Fibroblast of lung (primary cell): ENCODE measurements at regions not wholly inside any gene's neighbourhood (a gene's known extent, or its start where the extent isn't known, plus 50 kb on each side); places are given as distances from the start of the nearest gene placed in this dataset.

Experiments
- DNase-seq, 2 donors: peaks; one replicate each; pipeline versions ENCODE4 v3.0.0 to v3.0.0-alpha.2; 2010; ENCODE audit warnings: low read depth in 2 of 2
- H2AFZ ChIP-seq: 2 replicates; pipeline ENCODE4 v1.5.1; 2012; ENCODE audit warnings: low read length, control low read depth, inconsistent platforms
- H3K27ac ChIP-seq: 2 replicates; pipeline ENCODE4 v1.5.1; 2011; ENCODE audit warnings: low read length, control low read depth; ENCODE audit not compliant: insufficient read depth
- H3K27me3 ChIP-seq: 2 replicates; pipeline ENCODE4 v1.5.1; 2011; ENCODE audit warnings: mild to moderate bottlenecking, low read length; ENCODE audit not compliant: control insufficient read depth, insufficient read depth
- H3K36me3 ChIP-seq: 2 replicates; pipeline ENCODE4 v1.5.1; 2011; ENCODE audit warnings: low read length; ENCODE audit not compliant: control insufficient read depth, insufficient read depth
- H3K4me1 ChIP-seq: 2 replicates; pipeline ENCODE4 v1.5.1; 2011; ENCODE audit warnings: low read length; ENCODE audit not compliant: control insufficient read depth, insufficient read depth; ENCODE audit errors: extremely low read depth
- H3K4me2 ChIP-seq: 2 replicates; pipeline ENCODE4 v1.5.1; 2011; ENCODE audit warnings: low read length, control low read depth; ENCODE audit not compliant: insufficient read depth; ENCODE audit errors: extremely low read depth
- H3K4me3 ChIP-seq, 4 experiments: fragments of 200-600 bp in 1 of 4; sonication (generic) in 1 of 4; replicated peaks in 1 of 4; 2 replicates each; pipeline ENCODE4 v1.5.1; 2011 to 2016; ENCODE audit warnings: low read length in 4 of 4, low read depth in 3 of 4, mild to moderate bottlenecking in 3 of 4, control low read depth in 2 of 4, inconsistent platforms in 1 of 4, mixed read lengths in 1 of 4; ENCODE audit not compliant: insufficient read depth in 1 of 4; ENCODE audit errors: control extremely low read depth in 1 of 4
- H3K79me2 ChIP-seq: 2 replicates; pipeline ENCODE4 v1.5.1; 2012; ENCODE audit warnings: mild to moderate bottlenecking, low read length, inconsistent platforms; ENCODE audit not compliant: control insufficient read depth, insufficient read depth
- H3K9ac ChIP-seq: 2 replicates; pipeline ENCODE4 v1.5.1; 2011; ENCODE audit warnings: mild to moderate bottlenecking, low read length, control low read depth; ENCODE audit not compliant: insufficient read depth
- H3K9me3 ChIP-seq: 2 replicates; pipeline ENCODE4 v1.5.1; 2012; ENCODE audit warnings: low read depth, low read length; ENCODE audit not compliant: control insufficient read depth, insufficient read depth
- H4K20me1 ChIP-seq: 2 replicates; pipeline ENCODE4 v1.5.1; 2011; ENCODE audit warnings: low read length; ENCODE audit not compliant: control insufficient read depth, insufficient read depth; ENCODE audit errors: extremely low read depth
- EZH2 ChIP-seq: IDR thresholded peaks from 2 replicates; pipeline ENCODE4 v1.5.1; 2012; ENCODE audit warnings: low read length, control low read depth, mild to moderate bottlenecking; ENCODE audit errors: missing control alignments
- TF ChIP-seq, protein P1 (sequence below), 2 donors: IDR thresholded peaks in 1 of 2; conservative IDR thresholded peaks in 1 of 2; 1 replicate in 1 of 2; 2 replicates in 1 of 2; pipeline ENCODE4 v1.5.1; 2011 to 2012; ENCODE audit warnings: low read length in 2 of 2, control low read depth in 1 of 2, inconsistent platforms in 1 of 2, low read depth in 1 of 2, mild to moderate bottlenecking in 1 of 2

- no peak overlapping the region for H3K4me3 ChIP-seq
- H3K27ac ChIP-seq, result no peak overlapping the region
- H4K20me1 ChIP-seq, result no peaks in the 10 kb centered on the region
- no peaks in the 10 kb centered on the region for H3K36me3 ChIP-seq
- no peak for DNase-seq
- no peak overlapping the region for H2AFZ ChIP-seq
- no peaks in the 10 kb centered on the region for H3K9me3 ChIP-seq
- H3K4me2 ChIP-seq, result no peak overlapping the region
- H3K27me3 ChIP-seq, result no peaks in the 10 kb centered on the region
- H3K79me2 ChIP-seq, result no peaks in the 10 kb centered on the region
- H3K4me1 ChIP-seq, result no peaks in the 10 kb centered on the region
- TF ChIP-seq, protein P1, sequence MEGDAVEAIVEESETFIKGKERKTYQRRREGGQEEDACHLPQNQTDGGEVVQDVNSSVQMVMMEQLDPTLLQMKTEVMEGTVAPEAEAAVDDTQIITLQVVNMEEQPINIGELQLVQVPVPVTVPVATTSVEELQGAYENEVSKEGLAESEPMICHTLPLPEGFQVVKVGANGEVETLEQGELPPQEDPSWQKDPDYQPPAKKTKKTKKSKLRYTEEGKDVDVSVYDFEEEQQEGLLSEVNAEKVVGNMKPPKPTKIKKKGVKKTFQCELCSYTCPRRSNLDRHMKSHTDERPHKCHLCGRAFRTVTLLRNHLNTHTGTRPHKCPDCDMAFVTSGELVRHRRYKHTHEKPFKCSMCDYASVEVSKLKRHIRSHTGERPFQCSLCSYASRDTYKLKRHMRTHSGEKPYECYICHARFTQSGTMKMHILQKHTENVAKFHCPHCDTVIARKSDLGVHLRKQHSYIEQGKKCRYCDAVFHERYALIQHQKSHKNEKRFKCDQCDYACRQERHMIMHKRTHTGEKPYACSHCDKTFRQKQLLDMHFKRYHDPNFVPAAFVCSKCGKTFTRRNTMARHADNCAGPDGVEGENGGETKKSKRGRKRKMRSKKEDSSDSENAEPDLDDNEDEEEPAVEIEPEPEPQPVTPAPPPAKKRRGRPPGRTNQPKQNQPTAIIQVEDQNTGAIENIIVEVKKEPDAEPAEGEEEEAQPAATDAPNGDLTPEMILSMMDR (conservative IDR thresholded peaks at IDR 0.05 in 1 of 2, IDR thresholded peaks at IDR 0.05 in 1 of 2; ENCODE audit: low read depth in 1 of 2, low read length in 2 of 2), result no peak
- no peak for TF ChIP-seq EZH2
- no peak overlapping the region for H3K9ac ChIP-seq
Observed at GRCh38 chr9:89803403-89803802, 198.6 kb downstream of the GADD45G start.

DNA sequence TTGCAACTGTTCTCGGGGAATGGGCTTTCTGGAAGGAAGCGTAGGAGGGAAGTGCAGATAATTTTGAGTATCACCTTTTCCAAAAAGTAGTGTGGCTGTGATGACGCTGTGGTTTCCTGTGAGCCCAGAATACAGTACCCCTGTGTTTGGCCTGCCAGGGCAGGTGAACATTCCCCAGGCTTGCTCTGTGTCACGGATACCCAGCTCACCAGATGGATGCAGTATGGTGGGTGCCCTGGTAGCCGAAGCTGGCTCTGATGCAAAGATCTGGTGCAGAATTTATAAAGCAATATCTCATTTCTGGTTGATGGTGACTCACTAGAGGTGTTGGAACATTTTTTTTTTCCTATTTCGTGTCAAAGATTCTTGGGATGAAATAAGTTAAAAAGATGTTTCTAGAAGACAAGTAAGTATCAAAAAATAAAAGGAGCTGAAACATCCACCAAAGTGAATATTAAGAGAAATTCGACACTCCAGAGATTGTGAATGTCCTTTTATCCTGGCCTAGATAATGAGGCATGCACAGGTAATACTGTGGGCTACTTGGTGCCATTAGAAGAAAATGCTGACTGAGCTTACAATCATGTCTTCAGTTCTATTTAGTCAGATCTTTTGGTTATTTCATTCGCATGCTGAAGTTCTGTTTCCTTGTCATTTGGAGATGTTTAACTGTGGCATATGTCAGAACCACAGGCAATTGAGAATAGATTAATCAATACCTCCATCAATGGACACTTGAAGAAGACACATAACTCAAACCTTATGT lies 200.1 kb downstream of the GADD45G start:
- Histone ChIP-seq H4K20me1 (no peaks in the 10 kb centered on the region), H3K9me3 (no peaks in the 10 kb centered on the region), H3K27ac (no peak overlapping the region), H3K79me2 (no peaks in the 10 kb centered on the region), H3K4me1 (no peaks in the 10 kb centered on the region), H3K4me2 (no peak overlapping the region), H3K36me3 (no peaks in the 10 kb centered on the region), H2AFZ (no peak overlapping the region), H3K27me3 (no peaks in the 10 kb centered on the region), H3K4me3 (no peak overlapping the region), H3K9ac (no peak overlapping the region)
- DNase-seq, result no peak
- no peak for TF ChIP-seq EZH2
- TF ChIP-seq, protein P1 (conservative IDR thresholded peaks at IDR 0.05 in 1 of 2, IDR thresholded peaks at IDR 0.05 in 1 of 2; ENCODE audit: low read depth in 1 of 2, low read length in 2 of 2), result no peak

DNA sequence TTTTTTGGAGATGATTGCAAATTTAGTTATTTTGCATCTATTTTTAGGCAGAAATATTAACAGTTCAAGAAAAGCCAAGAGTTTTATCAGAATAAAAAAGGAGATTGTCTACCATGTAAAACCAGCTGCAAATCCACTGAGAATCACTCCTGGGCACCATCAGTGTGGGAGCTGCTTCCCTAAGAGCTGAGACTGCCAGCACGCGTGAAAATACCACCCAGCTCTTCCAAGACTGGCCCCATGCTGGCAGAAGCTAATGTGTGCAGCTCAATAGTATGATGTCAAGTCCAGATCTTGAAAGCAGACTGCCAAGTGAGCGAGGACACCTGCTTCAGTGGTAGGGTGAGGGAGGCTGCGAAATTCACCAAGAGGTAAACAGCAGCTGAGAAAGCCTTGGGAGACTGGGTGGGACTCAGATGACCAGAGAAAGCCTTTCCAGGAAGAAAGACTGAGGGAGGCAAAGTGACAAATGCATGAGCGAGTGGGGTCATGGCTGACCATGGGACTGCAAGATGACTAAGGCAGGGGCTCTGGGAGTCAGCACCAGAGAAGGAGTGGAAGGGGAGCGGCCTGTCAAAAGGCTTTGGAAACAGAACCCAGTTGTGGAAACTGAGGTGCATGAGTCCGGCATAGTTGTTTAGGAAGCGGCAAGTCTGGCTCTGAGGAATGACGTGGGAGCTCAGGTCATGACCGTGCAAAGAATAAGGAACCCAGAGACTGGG lies 200.9 kb downstream of the GADD45G start:
- H3K27me3 ChIP-seq, result no peaks in the 10 kb centered on the region
- no peaks in the 10 kb centered on the region for H3K9me3 ChIP-seq
- no peaks in the 10 kb centered on the region for H3K79me2 ChIP-seq
- no peaks in the 10 kb centered on the region for H4K20me1 ChIP-seq
- H3K4me3 ChIP-seq, result no peak overlapping the region
- H2AFZ ChIP-seq, result no peak overlapping the region
- no peak overlapping the region for H3K27ac ChIP-seq
- H3K4me2 ChIP-seq, result no peak overlapping the region
- DNase-seq, result peak in 1 of 2 donors; percentile 11
- H3K36me3 ChIP-seq, result no peaks in the 10 kb centered on the region
- TF ChIP-seq EZH2, result no peak
- TF ChIP-seq, protein P1 (conservative IDR thresholded peaks at IDR 0.05 in 1 of 2, IDR thresholded peaks at IDR 0.05 in 1 of 2; ENCODE audit: low read depth in 1 of 2, low read length in 2 of 2), result no peak
- H3K9ac ChIP-seq, result no peak overlapping the region
- H3K4me1 ChIP-seq, result no peaks in the 10 kb centered on the region
